AG04450 (cell line): ENCODE measurements at regions not wholly inside any gene's neighbourhood (a gene's known extent, or its start where the extent isn't known, plus 50 kb on each side); places are given as distances from the start of the nearest gene placed in this dataset.

Experiments used
- CTCF ChIA-PET: fragments of 300-600, 350-600 bp; formaldehyde crosslinking; extraction: SDS; loops from one replicate; lab custom pipeline; 2022; ENCODE audit warnings: antibody characterized with exemption, inconsistent platforms; lab: Charles Lee
- POLR2A ChIA-PET: fragments of 350-600 bp; formaldehyde crosslinking; extraction: SDS; loops from one replicate; lab custom pipeline; 2021; ENCODE audit warnings: antibody characterized with exemption, inconsistent platforms; lab: Yijun Ruan, JAX
- DNase-seq: peaks from one replicate; pipeline ENCODE4 v3.0.0-alpha.2; 2011; ENCODE audit warnings: low read depth, low spot score
- H3K27ac ChIP-seq: one replicate; pipeline ENCODE4 v1.5.1; 2012; ENCODE audit warnings: low read depth, low read length, control low read depth
- H3K27me3 ChIP-seq: one replicate; pipeline ENCODE4 v1.6.0; 2012; ENCODE audit warnings: low read length; ENCODE audit not compliant: control insufficient read depth, insufficient read depth
- H3K4me3 ChIP-seq: 2 replicates; pipeline ENCODE4 v1.5.1; 2011; ENCODE audit warnings: mild to moderate bottlenecking, low read depth, low read length, control low read depth
- H3K9me3 ChIP-seq: 2 replicates; pipeline ENCODE4 v1.5.1; 2012; ENCODE audit warnings: low read length; ENCODE audit not compliant: control insufficient read depth, insufficient read depth
- TF ChIP-seq, protein P1 (sequence below): IDR thresholded peaks from 2 replicates; pipeline ENCODE4 v1.5.1; 2011; ENCODE audit warnings: low read depth, low read length, control low read depth, inconsistent platforms

- Histone ChIP-seq H3K27me3 (no peaks in the 10 kb centered on the region), H3K27ac (no peak overlapping the region), H3K4me3 (no peak overlapping the region), H3K9me3 (no peaks in the 10 kb centered on the region)
- no peak for DNase-seq
- ChIA-PET POLR2A (no interaction called here), CTCF (interaction anchor here (1.1 to 1.8 kb wide), 2 partner anchors 249 to 250 kb away, joined by 3 to 8 read pairs; no protein-coding TSS in a partner anchor)
- TF ChIP-seq, protein P1, sequence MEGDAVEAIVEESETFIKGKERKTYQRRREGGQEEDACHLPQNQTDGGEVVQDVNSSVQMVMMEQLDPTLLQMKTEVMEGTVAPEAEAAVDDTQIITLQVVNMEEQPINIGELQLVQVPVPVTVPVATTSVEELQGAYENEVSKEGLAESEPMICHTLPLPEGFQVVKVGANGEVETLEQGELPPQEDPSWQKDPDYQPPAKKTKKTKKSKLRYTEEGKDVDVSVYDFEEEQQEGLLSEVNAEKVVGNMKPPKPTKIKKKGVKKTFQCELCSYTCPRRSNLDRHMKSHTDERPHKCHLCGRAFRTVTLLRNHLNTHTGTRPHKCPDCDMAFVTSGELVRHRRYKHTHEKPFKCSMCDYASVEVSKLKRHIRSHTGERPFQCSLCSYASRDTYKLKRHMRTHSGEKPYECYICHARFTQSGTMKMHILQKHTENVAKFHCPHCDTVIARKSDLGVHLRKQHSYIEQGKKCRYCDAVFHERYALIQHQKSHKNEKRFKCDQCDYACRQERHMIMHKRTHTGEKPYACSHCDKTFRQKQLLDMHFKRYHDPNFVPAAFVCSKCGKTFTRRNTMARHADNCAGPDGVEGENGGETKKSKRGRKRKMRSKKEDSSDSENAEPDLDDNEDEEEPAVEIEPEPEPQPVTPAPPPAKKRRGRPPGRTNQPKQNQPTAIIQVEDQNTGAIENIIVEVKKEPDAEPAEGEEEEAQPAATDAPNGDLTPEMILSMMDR = no peak
Observed at GRCh38 chr7:121745856-121746255, 127.1 kb upstream of the PTPRZ1 start.

DNA sequence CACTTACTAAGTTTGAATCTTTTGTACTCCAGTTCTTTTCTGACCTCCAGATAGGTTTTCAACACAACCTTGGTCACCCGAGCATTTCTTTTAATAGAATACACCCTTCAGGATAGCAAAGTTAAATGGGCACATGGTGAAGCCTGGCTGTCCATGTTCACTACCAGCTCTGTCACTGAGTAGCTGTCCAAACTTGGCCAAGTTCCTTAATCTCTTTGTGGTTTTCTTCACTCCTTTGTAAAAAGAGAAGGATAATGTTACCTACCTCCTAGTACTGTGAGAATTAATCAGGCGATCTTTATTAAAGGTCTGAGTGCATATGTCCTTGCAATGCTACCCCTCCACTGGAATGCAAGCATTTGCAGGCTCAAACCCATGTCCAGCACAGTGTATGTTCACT, 128.1 kb upstream of the PTPRZ1 start:
- Histone ChIP-seq H3K9me3 (no peaks in the 10 kb centered on the region), H3K27ac (no peak overlapping the region), H3K4me3 (no peak overlapping the region), H3K27me3 (no peaks in the 10 kb centered on the region)
- DNase-seq = no peak
- CTCF ChIA-PET = no interaction called here
- TF ChIP-seq, protein P1 = no peak
- POLR2A ChIA-PET = no interaction called here

- TF ChIP-seq, protein P1 = no peak
- Histone ChIP-seq H3K27me3 (no peaks in the 10 kb centered on the region), H3K27ac (no peak overlapping the region), H3K9me3 (no peaks in the 10 kb centered on the region), H3K4me3 (no peak overlapping the region)
- CTCF ChIA-PET = no interaction called here
- POLR2A ChIA-PET = no interaction called here
- DNase-seq = no peak
Observed at GRCh38 chr7:121744319-121744718, 128.6 kb upstream of the PTPRZ1 start.

GRCh38 chr7:121741896-121742295, 131.1 kb upstream of the PTPRZ1 start:
- Histone ChIP-seq H3K27me3 (no peaks in the 10 kb centered on the region), H3K4me3 (no peak overlapping the region), H3K27ac (no peak overlapping the region), H3K9me3 (no peaks in the 10 kb centered on the region)
- DNase-seq = no peak
- TF ChIP-seq, protein P1 = no peak
- ChIA-PET CTCF (interaction anchor here (0.8 to 1.1 kb wide), 2 partner anchors 252 to 253 kb away, joined by 3 read pairs; no protein-coding TSS in a partner anchor), POLR2A (no interaction called here)

DNA sequence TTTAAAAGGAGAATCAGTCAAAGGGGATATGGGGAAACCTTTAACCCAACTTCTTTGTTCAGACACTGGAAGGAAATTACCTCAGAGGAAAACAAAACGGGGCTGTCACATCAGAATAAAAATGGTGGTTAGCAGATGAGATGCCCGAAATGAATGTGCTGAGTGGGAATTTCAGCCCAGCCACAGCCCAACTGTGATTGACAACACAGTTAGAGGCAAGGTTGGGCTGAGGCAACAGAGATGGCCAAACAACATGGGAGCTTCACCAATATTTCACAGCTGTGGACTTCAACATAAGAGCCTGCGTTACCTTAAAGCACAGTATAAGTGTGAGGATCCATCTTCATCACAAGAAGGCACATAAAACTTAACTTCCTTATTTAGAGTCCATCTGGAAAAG, 133.5 kb upstream of the PTPRZ1 start:
- TF ChIP-seq, protein P1 = no peak
- Histone ChIP-seq H3K27me3 (no peaks in the 10 kb centered on the region), H3K4me3 (no peak overlapping the region), H3K27ac (no peak overlapping the region), H3K9me3 (no peaks in the 10 kb centered on the region)
- CTCF ChIA-PET = interaction anchor here (1.0 kb wide), 1 partner anchor 255 kb away, joined by 3 read pairs; no protein-coding TSS in a partner anchor
- POLR2A ChIA-PET = no interaction called here
- no peak for DNase-seq
